ENCODE measurements at regions not wholly inside any gene's neighbourhood (a gene's known extent, or its start where the extent isn't known, plus 50 kb on each side); places are given as distances from the start of the nearest gene placed in this dataset.
A peak's percentile ranks its signal among the peaks of the same experiment; 100 is the strongest.
"Not testable (repeated sequence)": the region's sequence is repeated elsewhere in the genome, so short reads cannot be mapped to it uniquely, and the experiment has no call there.

GRCh38 chr16:8183176-8184099 lies 406.9 kb downstream of the TMEM114 start:
- DNase-seq: no peak

DNA sequence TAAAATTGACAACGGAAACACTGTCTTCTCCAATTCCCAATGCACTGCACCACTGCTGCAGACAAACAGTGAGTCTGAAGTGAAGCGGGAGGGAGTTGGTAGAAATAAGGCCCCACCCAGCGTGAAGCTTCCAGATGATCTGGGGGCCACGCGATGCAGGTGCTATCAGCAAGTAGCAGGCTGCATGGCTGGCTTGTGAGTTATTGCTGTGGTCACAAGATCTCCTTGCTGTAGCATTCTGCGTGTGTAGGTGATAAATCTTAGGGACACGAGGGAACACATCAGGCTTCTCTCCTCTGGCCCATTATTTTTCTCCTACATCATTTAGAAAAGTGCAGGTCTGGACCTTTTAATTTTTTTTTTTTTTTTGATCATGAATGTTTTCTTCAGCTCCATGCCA lies 407.6 kb downstream of the TMEM114 start:
- no peak for DNase-seq

- DNase-seq: no peak
Observed at GRCh38 chr16:8179615-8180014, 410.7 kb downstream of the TMEM114 start.

DNA sequence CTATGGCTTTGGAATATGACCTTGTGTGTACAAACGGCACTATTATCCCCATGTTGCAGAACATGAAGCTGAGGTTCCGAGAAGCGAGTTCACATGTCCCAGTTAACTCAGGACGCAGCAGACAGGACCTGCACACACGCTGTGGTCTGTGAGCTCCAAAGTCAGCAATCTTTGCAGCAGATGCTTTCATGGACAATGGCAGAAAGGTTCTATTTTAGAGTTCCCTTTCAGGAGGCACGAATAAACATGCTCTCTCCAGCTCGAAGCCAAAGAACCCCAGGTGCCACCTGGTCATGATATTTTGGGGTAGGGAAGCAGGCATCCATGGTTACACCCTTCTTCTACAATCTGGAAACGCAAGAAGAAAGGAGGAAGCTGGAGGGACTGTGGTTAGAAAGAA lies 412.0 kb downstream of the TMEM114 start:
- no peak for DNase-seq

DNA sequence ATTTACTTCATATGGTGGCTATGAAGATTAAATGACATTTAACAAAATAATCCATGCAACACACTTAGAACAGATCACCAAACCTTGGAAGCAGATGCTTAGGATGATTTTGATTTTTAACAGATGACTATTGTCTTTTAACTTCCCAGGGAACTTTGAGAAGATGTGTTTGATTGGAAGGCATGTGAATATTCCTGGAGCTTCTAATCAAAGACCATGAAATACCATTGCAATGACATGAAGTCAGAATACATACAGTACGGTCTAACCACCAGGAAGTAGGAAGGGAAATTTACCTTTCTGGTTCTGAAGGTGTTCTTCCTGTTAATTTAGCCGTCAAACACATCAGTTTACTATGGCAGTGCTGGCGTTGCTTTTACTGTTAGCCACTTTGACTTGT lies 414.9 kb downstream of the TMEM114 start:
- no peak for DNase-seq

GRCh38 chr16:8173111-8173644 lies 417.1 kb downstream of the TMEM114 start:
- DNase-seq: peak; percentile 64

DNA sequence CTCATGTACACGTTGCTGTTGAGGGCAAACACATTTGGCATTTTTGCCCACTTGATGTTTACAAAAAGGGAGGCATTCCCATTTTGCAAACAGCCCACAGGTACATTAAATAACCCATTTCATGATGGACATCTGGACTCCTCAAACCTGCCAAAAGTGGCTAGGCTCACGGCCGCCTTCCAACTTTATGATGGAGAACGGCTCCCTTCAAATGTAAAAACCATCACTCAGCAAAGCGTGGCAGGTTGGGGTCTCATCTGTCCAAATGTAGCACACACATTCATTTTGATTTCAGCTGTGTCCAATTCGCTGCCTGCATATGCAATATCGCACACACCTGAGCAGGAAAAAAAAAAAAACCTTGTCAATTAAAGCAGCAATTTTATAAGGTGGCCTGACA lies 417.8 kb downstream of the TMEM114 start:
- no peak for DNase-seq

GRCh38 chr16:8168016-8168415 lies 422.3 kb downstream of the TMEM114 start:
- DNase-seq: no peak

GRCh38 chr16:8167436-8167835 lies 422.9 kb downstream of the TMEM114 start:
- DNase-seq: no peak

GRCh38 chr16:8158051-8158450 lies 432.3 kb downstream of the TMEM114 start:
- DNase-seq: no peak

GRCh38 chr16:8155275-8155674 lies 435.0 kb downstream of the TMEM114 start:
- no peak for DNase-seq

- no peak for DNase-seq
Observed at GRCh38 chr16:8146256-8147012, 443.9 kb downstream of the TMEM114 start.

GRCh38 chr16:8138666-8139065 lies 451.6 kb downstream of the TMEM114 start:
- DNase-seq: no peak

GRCh38 chr16:8137606-8138005 lies 452.7 kb downstream of the TMEM114 start:
- DNase-seq: no peak

DNA sequence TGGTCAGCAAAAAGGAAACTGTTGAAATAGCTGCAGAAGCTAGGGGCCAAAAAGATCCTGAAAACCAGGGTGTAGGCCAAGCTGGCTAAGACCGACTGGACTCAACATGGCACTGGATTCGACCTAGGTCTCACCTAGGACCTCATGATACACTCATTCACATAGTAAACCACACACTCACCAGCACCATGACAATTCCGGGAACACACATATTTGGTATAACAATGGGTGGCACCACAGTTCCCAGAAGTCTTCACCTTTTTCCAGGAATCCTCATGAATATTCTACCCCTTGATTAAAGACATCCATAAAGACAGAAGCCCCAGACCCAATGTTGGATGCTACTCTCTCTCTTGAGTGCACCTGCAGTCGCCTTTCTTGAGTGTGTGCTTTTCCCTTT lies 460.1 kb downstream of the TMEM114 start:
- DNase-seq: no peak

- no peak for DNase-seq
Observed at GRCh38 chr16:8127070-8127469, 463.2 kb downstream of the TMEM114 start.

DNA sequence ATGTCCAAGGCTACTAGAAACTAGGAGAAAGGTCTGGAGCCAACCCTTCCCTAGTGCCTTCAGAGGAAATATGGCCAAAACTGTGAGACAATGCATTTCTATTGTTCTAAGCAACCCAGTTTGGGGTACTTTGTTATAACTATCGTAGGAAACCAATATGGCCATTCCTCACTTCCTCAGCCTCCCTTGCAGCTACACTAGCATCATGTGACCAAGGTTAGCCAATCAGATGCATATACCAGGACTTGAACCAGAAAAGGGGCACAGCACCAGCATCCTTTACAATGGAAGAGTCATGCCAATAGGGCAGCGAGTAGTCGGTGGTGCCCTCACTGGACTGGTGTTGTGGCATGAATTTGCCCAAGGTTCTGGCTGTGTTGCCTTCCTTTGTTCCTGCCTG lies 464.0 kb downstream of the TMEM114 start:
- DNase-seq: no peak

DNA sequence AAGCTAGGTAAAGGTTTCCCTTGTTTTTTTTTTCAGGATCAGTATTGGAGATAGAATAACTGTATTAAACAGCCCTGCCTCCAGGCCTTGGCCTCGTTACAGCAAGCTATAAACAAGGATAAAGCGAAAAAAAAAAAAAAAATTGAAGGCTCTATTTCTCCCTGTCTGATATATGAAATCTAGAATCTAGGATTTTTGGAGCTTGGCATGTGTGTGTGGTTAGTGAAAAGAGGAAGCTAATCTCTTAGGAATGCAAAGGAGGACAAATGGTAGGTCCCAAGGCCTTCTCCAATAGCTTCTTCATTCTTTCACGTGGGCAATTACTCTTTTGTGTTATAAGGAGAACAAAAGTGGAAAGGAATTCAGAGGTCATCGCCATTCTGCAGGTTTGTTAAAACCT lies 470.3 kb downstream of the TMEM114 start:
- no peak for DNase-seq

DNA sequence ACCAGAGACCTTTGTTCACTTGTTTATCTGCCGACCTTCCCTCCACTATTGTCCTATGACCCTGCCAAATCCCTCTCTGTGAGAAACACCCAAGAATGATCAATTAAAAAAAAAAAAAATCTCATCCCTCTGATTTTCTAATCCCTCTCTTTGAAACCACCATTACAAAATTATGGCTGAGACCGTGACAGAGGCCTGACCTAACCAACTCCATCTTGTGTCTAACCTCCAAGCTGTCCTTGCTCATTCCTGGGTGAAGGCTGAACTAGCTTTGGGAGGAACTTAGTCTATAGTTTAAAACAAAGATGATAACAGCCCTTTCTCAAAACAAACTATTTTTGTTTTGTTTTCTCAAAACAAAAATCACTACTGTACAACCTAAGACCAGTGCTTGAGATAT lies 474.5 kb downstream of the TMEM114 start:
- no peak for DNase-seq

GRCh38 chr16:8114941-8115340 lies 475.4 kb downstream of the TMEM114 start:
- not testable (repeated sequence) for DNase-seq

- DNase-seq: no peak
Observed at GRCh38 chr16:8113843-8114242, 476.5 kb downstream of the TMEM114 start.

GRCh38 chr16:8110572-8111514 lies 479.5 kb downstream of the TMEM114 start:
- DNase-seq: no peak

All from activated CD4-positive, alpha-beta T cell treated with anti-CD3 and anti-CD28 coated beads, Interleukin-10, Interleukin-2, amounts not matched to agents 100 ng/mL and 50 ng/mL, durations not matched to agents 16 hours and 8 hours (primary cell).